HFF-Myc (cell line): ENCODE measurements at regions not wholly inside any gene's neighbourhood (a gene's known extent, or its start where the extent isn't known, plus 50 kb on each side); places are given as distances from the start of the nearest gene placed in this dataset.

ENCODE experiments used
- DNase-seq: peaks from one replicate; pipeline ENCODE4 v3.0.0-alpha.2; 2011; ENCODE audit warnings: low read depth; ENCODE audit errors: extremely low read depth
- H3K4me3 ChIP-seq: replicated peaks from 2 replicates; pipeline ENCODE4 v1.5.1; 2011; ENCODE audit warnings: low read depth, mild to moderate bottlenecking, control low read depth, low read length
- TF ChIP-seq, protein P1 (sequence below): IDR thresholded peaks from 2 replicates; pipeline ENCODE4 v1.5.1; 2012; ENCODE audit warnings: mild to moderate bottlenecking, low read depth, low read length, control low read depth; ENCODE audit errors: missing control alignments

- TF ChIP-seq, protein P1, sequence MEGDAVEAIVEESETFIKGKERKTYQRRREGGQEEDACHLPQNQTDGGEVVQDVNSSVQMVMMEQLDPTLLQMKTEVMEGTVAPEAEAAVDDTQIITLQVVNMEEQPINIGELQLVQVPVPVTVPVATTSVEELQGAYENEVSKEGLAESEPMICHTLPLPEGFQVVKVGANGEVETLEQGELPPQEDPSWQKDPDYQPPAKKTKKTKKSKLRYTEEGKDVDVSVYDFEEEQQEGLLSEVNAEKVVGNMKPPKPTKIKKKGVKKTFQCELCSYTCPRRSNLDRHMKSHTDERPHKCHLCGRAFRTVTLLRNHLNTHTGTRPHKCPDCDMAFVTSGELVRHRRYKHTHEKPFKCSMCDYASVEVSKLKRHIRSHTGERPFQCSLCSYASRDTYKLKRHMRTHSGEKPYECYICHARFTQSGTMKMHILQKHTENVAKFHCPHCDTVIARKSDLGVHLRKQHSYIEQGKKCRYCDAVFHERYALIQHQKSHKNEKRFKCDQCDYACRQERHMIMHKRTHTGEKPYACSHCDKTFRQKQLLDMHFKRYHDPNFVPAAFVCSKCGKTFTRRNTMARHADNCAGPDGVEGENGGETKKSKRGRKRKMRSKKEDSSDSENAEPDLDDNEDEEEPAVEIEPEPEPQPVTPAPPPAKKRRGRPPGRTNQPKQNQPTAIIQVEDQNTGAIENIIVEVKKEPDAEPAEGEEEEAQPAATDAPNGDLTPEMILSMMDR: no peak
- no peak overlapping the region for H3K4me3 ChIP-seq
- no peak for DNase-seq
Observed at GRCh38 chr2:56768973-56769372, 585.2 kb downstream of the CCDC85A start.

DNA sequence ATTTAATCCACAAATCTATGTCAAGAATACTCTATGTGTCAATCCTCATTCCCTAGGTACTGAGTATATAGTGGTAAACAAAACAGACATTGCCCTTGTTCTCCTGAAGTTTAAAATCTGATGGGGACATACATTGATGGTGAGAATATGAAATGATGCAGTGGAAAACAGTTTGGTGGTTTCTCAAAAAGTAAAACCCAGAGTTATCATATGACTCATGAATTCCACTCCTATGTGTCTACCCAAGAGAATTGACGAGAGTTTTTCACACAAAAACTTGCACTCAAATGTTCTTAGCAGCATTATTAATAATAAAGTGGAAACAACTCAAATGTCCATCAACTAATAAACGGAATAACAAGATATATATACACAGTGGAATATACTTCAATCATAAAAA is 586.7 kb downstream of the CCDC85A start:
- TF ChIP-seq, protein P1: no peak
- no peak overlapping the region for H3K4me3 ChIP-seq
- no peak for DNase-seq

DNA sequence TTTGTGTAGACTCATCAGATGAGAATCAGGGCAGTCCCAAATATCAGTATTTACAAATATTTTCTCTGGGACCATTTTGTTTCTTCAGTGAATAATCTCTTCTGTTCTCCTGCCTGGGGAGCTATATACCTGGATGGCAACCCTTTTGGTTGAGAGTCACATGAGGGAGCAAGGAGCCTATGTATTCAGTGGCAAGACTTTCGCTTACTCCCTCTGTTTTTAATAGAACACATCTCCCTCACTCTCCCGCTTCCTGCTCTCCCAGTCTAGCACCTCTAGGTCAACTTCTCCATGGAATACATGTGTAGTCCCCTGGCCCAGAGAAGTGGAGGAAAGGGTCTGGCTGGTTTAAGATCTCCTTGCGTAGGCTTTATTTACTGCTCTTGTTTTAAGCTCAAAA is 600.3 kb downstream of the CCDC85A start:
- no peak for DNase-seq
- TF ChIP-seq, protein P1: no peak
- no peak overlapping the region for H3K4me3 ChIP-seq

GRCh38 chr2:56801214-56801613 is 617.4 kb downstream of the CCDC85A start:
- TF ChIP-seq, protein P1: no peak
- no peak for DNase-seq
- H3K4me3 ChIP-seq: no peak overlapping the region

DNA sequence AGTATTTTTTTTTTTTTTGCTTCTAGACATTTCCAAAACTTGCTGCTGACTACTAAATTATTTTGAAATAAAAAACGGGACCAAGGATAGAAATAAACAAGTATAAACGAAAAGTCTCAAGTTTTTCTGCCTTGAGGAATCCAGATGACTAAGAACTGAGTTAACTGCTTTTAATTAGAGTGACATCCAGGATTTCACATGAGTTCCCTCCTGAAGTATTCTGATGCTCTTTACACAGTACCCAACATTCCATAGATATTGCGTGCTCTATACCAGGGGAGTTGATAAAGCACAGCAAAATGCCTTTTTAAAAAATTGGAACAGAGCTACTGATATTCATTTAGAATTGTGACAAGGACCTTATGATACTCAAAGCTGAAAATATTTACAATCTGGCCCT is 618.0 kb downstream of the CCDC85A start:
- H3K4me3 ChIP-seq: no peak overlapping the region
- no peak for DNase-seq
- TF ChIP-seq, protein P1: no peak

- H3K4me3 ChIP-seq: no peak overlapping the region
- TF ChIP-seq, protein P1: no peak
- no peak for DNase-seq
Observed at GRCh38 chr2:56803596-56803995, 619.8 kb downstream of the CCDC85A start.

DNA sequence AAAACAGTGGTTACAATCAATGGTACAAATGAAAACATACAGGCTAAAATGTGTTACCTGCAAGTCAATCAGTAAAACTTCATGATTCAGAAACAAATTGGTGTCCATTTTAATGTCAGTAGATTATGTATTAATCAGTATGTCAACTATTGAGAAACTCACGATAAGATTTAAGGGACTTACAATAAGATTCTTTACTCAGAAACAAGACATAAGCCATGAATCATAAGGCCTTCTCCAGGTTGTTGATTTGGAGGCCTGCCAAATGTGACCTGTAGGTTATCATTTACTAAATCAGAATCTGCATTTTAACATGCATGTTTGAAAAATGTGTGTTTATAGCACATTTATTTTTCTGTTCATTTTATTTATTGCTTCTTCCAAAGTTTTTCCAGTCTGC is 623.1 kb downstream of the CCDC85A start:
- no peak overlapping the region for H3K4me3 ChIP-seq
- no peak for DNase-seq
- TF ChIP-seq, protein P1: no peak
